H1 (cell line): ENCODE measurements at regions not wholly inside any gene's neighbourhood (a gene's known extent, or its start where the extent isn't known, plus 50 kb on each side); places are given as distances from the start of the nearest gene placed in this dataset.

Source experiments
- CTCF ChIA-PET: fragments of 300-600 bp; sonication (Branson Sonifier 250); formaldehyde crosslinking; loops from one replicate; lab custom pipeline; 2021; ENCODE audit not compliant: partially characterized antibody; lab: Charles Lee
- POLR2A ChIA-PET: fragments of 300-600 bp; sonication (Branson Sonifier 250); formaldehyde crosslinking; loops from one replicate; lab custom pipeline; 2021; ENCODE audit warnings: inconsistent platforms; ENCODE audit not compliant: partially characterized antibody; lab: Charles Lee
- DNase-seq, 2 experiments: peaks; one replicate each; pipeline versions ENCODE4 v3.0.0 to v3.0.0-alpha.2; 2010 to 2022; ENCODE audit warnings: low spot score in 2 of 2, low read depth in 1 of 2, mixed read lengths in 1 of 2
- FAIRE-seq: peaks from 2 replicates; lab custom pipeline; 2011; peaks lifted over from hg19 to GRCh38; lab: Jason Lieb, UNC
- H2AFZ ChIP-seq: 2 replicates; pipeline ENCODE4 v1.8.1; 2012; ENCODE audit warnings: low read length, inconsistent platforms
- H2AK5ac ChIP-seq: 2 replicates; pipeline ENCODE4 v1.6.1; 2013; ENCODE audit warnings: low read depth, low read length
- H2BK120ac ChIP-seq: replicated peaks from 2 replicates; pipeline ENCODE3; 2013; ENCODE audit warnings: low read depth, low read length, inconsistent platforms
- H2BK12ac ChIP-seq: 2 replicates; pipeline ENCODE4 v1.6.1; 2013; ENCODE audit warnings: low read depth, low read length
- H2BK15ac ChIP-seq: 2 replicates; pipeline ENCODE4 v1.6.1; 2013; ENCODE audit warnings: low read length
- H2BK20ac ChIP-seq: 2 replicates; pipeline ENCODE4 v1.6.1; 2013; ENCODE audit warnings: low read length
- H2BK5ac ChIP-seq: 2 replicates; pipeline ENCODE4 v1.6.1; 2013; ENCODE audit warnings: low read depth, low read length
- H3K14ac ChIP-seq: 2 replicates; pipeline ENCODE4 v1.6.1; 2013; ENCODE audit warnings: inconsistent platforms; ENCODE audit not compliant: insufficient read length
- H3K18ac ChIP-seq: 2 replicates; pipeline ENCODE4 v1.6.1; 2013; ENCODE audit warnings: low read length; ENCODE audit errors: extremely low read depth
- H3K23ac ChIP-seq: 2 replicates; pipeline ENCODE4 v1.6.1; 2013; ENCODE audit warnings: inconsistent platforms; ENCODE audit not compliant: insufficient read length
- H3K23me2 ChIP-seq: 2 replicates; pipeline ENCODE4 v1.6.1; 2013; ENCODE audit warnings: low read depth, low read length
- H3K27ac ChIP-seq: 2 replicates; pipeline ENCODE4 v1.6.1; 2011; ENCODE audit warnings: low read depth, low read length, inconsistent platforms
- H3K27me3 ChIP-seq, 4 experiments: replicated peaks in 1 of 4; 1 replicate in 1 of 4; 2 replicates in 3 of 4; pipeline versions ENCODE4 v1.6.1 to v1.8.1; 2011 to 2013; ENCODE audit warnings: low read length in 3 of 4, mild to moderate bottlenecking in 3 of 4, inconsistent platforms in 2 of 4, mixed read lengths in 2 of 4, moderate library complexity in 1 of 4; ENCODE audit not compliant: control insufficient read depth in 3 of 4, insufficient read depth in 3 of 4; ENCODE audit errors: extremely low read depth in 1 of 4
- H3K36me3 ChIP-seq, 4 experiments: 2 replicates each; pipeline versions ENCODE4 v1.6.1 to v1.8.1; 2011 to 2013; ENCODE audit warnings: mild to moderate bottlenecking in 4 of 4, low read length in 3 of 4, moderate library complexity in 2 of 4, control low read depth in 1 of 4, inconsistent platforms in 1 of 4; ENCODE audit not compliant: insufficient read depth in 4 of 4, control insufficient read depth in 2 of 4
- H3K4ac ChIP-seq: replicated peaks from 2 replicates; pipeline ENCODE3; 2013; ENCODE audit warnings: low read length, low read depth, mixed read lengths, inconsistent platforms; ENCODE audit not compliant: insufficient read length
- H3K4me1 ChIP-seq, 4 experiments: replicated peaks in 1 of 4; 1 replicate in 1 of 4; 2 replicates in 3 of 4; pipeline versions ENCODE4 v1.6.1 to v1.8.1; 2011 to 2013; ENCODE audit warnings: low read length in 3 of 4, inconsistent platforms in 2 of 4, mixed read lengths in 1 of 4; ENCODE audit not compliant: insufficient read depth in 4 of 4, control insufficient read depth in 3 of 4
- H3K4me2 ChIP-seq, 2 experiments: 2 replicates each; pipeline versions ENCODE4 v1.6.1 to v1.8.1; 2011 to 2013; ENCODE audit warnings: low read depth in 2 of 2, low read length in 2 of 2, control low read depth in 1 of 2, inconsistent platforms in 1 of 2, mild to moderate bottlenecking in 1 of 2; ENCODE audit not compliant: insufficient read depth in 1 of 2
- H3K4me3 ChIP-seq, 4 experiments: fragments of 200-600, 300-600 bp in 1 of 4; sonication (generic), shearing (Covaris generic), sonication (Bioruptor Twin) in 1 of 4; 2 replicates each; pipeline versions ENCODE4 v1.5.1 to v1.8.1; 2011 to 2016; ENCODE audit warnings: low read length in 4 of 4, low read depth in 3 of 4, control low read depth in 2 of 4, inconsistent platforms in 2 of 4, mild to moderate bottlenecking in 2 of 4, mixed read lengths in 1 of 4, moderate library complexity in 1 of 4; ENCODE audit not compliant: insufficient read depth in 2 of 4; ENCODE audit errors: extremely low read depth in 1 of 4
- H3K56ac ChIP-seq: replicated peaks from 2 replicates; pipeline ENCODE3; 2013; ENCODE audit warnings: low read depth, mild to moderate bottlenecking, mixed read lengths, low read length, inconsistent platforms; ENCODE audit not compliant: insufficient read length
- H3K79me1 ChIP-seq: 2 replicates; pipeline ENCODE4 v1.6.1; 2013; ENCODE audit warnings: low read depth, low read length, control low read depth
- H3K79me2 ChIP-seq, 2 experiments: 2 replicates each; pipeline versions ENCODE4 v1.6.1 to v1.8.1; 2012 to 2013; ENCODE audit warnings: low read length in 2 of 2, mild to moderate bottlenecking in 2 of 2, inconsistent platforms in 1 of 2; ENCODE audit not compliant: insufficient read depth in 2 of 2, control insufficient read depth in 1 of 2
- H3K9ac ChIP-seq, 4 experiments: replicated peaks in 1 of 4; 1 replicate in 1 of 4; 2 replicates in 3 of 4; pipeline versions ENCODE4 v1.6.1 to v1.8.1; 2011 to 2013; ENCODE audit warnings: low read depth in 3 of 4, low read length in 3 of 4, control low read depth in 2 of 4, mild to moderate bottlenecking in 2 of 4, moderate library complexity in 2 of 4, inconsistent platforms in 1 of 4; ENCODE audit errors: extremely low read depth in 1 of 4
- H3K9me3 ChIP-seq, 2 experiments: 2 replicates each; pipeline versions ENCODE4 v1.6.1 to v1.8.1; 2012 to 2013; ENCODE audit warnings: mild to moderate bottlenecking in 2 of 2, moderate library complexity in 2 of 2, control low read depth in 1 of 2, inconsistent platforms in 1 of 2, low read depth in 1 of 2, low read length in 1 of 2, mixed read lengths in 1 of 2; ENCODE audit not compliant: insufficient read depth in 2 of 2
- H4K20me1 ChIP-seq, 2 experiments: replicated peaks in 1 of 2; 2 replicates each; pipeline versions ENCODE3 to v1.8.1; 2011 to 2013; ENCODE audit warnings: inconsistent platforms in 2 of 2, low read length in 2 of 2, mild to moderate bottlenecking in 1 of 2; ENCODE audit not compliant: insufficient read depth in 2 of 2, control insufficient read depth in 1 of 2
- H4K5ac ChIP-seq: 2 replicates; pipeline ENCODE4 v1.6.1; 2013; ENCODE audit warnings: low read length, low read depth, mixed read lengths, inconsistent platforms; ENCODE audit not compliant: insufficient read length
- H4K8ac ChIP-seq: 2 replicates; pipeline ENCODE4 v1.8.0; 2013; ENCODE audit warnings: mild to moderate bottlenecking, moderate library complexity, low read length, inconsistent platforms; ENCODE audit not compliant: insufficient read depth; ENCODE audit errors: extremely low read depth
- H4K91ac ChIP-seq: replicated peaks from 2 replicates; pipeline ENCODE3; 2013; ENCODE audit warnings: low read length, mixed read lengths, inconsistent platforms; ENCODE audit not compliant: insufficient read length
- ATF2 ChIP-seq: IDR thresholded peaks from 2 replicates; pipeline ENCODE4 v1.6.1; 2012; ENCODE audit warnings: low read length, inconsistent platforms
- BRCA1 ChIP-seq: IDR thresholded peaks from 2 replicates; pipeline ENCODE4 v1.6.1; 2012; ENCODE audit warnings: low read depth, low read length, improper control_type of control experiment
- EZH2 ChIP-seq: fragments of 200-600 bp; sonication (generic); IDR thresholded peaks from 2 replicates; pipeline ENCODE4 v1.7.1; 2012; ENCODE audit warnings: low read depth, mild to moderate bottlenecking, moderate library complexity, low read length, inconsistent platforms; ENCODE audit not compliant: severe bottlenecking
- KDM1A ChIP-seq: fragments of 200-600, 300-600 bp; sonication (generic); IDR thresholded peaks from 2 replicates; pipeline ENCODE4 v1.7.1; 2016; ENCODE audit warnings: mild to moderate bottlenecking, low read length, borderline replicate concordance
- MAFK ChIP-seq: IDR thresholded peaks from 2 replicates; pipeline ENCODE4 v1.6.1; 2012; ENCODE audit warnings: low read depth, mild to moderate bottlenecking, improper control_type of control experiment, low read length
- NRF1 ChIP-seq: IDR thresholded peaks from 2 replicates; pipeline ENCODE4 v1.6.1; 2011; ENCODE audit warnings: mild to moderate bottlenecking, low read depth, low read length, improper control_type of control experiment
- POU5F1 ChIP-seq: IDR thresholded peaks from 2 replicates; pipeline ENCODE4 v1.6.1; 2011; ENCODE audit warnings: low read depth, mild to moderate bottlenecking, low read length, moderate library complexity
- RXRA ChIP-seq: IDR thresholded peaks from 2 replicates; pipeline ENCODE4 v1.6.1; 2011; ENCODE audit warnings: low read depth, mild to moderate bottlenecking, low read length, moderate library complexity; ENCODE audit not compliant: insufficient read depth
- SIN3A ChIP-seq, 2 experiments: IDR thresholded peaks in 1 of 2; conservative IDR thresholded peaks in 1 of 2; 2 replicates each; pipeline ENCODE4 v1.6.1; 2011 to 2012; ENCODE audit warnings: low read length in 2 of 2, improper control_type of control experiment in 1 of 2, low read depth in 1 of 2, mild to moderate bottlenecking in 1 of 2
- SIRT6 ChIP-seq: IDR thresholded peaks from one replicate; pipeline ENCODE4 v1.7.1; 2012; ENCODE audit warnings: low read length, inconsistent platforms
- SP1 ChIP-seq: IDR thresholded peaks from 2 replicates; pipeline ENCODE4 v1.6.1; 2011; ENCODE audit warnings: low read depth, low read length
- SRF ChIP-seq: IDR thresholded peaks from 2 replicates; pipeline ENCODE4 v1.6.1; 2011; ENCODE audit warnings: mild to moderate bottlenecking, low read depth, low read length, moderate library complexity
- ZNF274 ChIP-seq: IDR thresholded peaks from 2 replicates; pipeline ENCODE4 v1.7.0; 2012; ENCODE audit warnings: low read length, borderline replicate concordance; ENCODE audit errors: extremely low read depth
- WGBS, 2 experiments: shearing (Covaris generic) in 1 of 2; methylation state at CpG; one replicate each; pipeline versions ENCODE4 v1.1.6 to v1.1.7; 2013 to 2015; ENCODE audit warnings: low lambda C conversion rate in 2 of 2, mixed read lengths in 2 of 2, inconsistent platforms in 1 of 2, low coverage in 1 of 2, missing lambda C conversion rate in 1 of 2; ENCODE audit not compliant: insufficient replicate concordance in 2 of 2, insufficient coverage in 1 of 2, insufficient read length in 1 of 2; ENCODE audit errors: extremely low coverage in 1 of 2, missing lambda C conversion rate in 1 of 2; 5-methylcytosine and 5-hydroxymethylcytosine counted together

- FAIRE-seq (no peak), DNase-seq (no peak)
- H3K23me2 ChIP-seq: no peaks in the 10 kb centered on the region; the same call in 1 of the 2 replicates
- WGBS, 2 experiments: 87% methylated on average over 5 of the region's 5 CpGs; no CpG with 5 or more reads in 1 of the 2 experiments
- no peak overlapping the region for H4K91ac ChIP-seq
- no peaks in the 10 kb centered on the region for H3K79me1 ChIP-seq
- no peak overlapping the region for H3K18ac ChIP-seq
- no peak overlapping the region for H3K23ac ChIP-seq
- H2BK12ac ChIP-seq: no peak overlapping the region
- POLR2A ChIA-PET: no interaction called here
- no peak overlapping the region for H4K5ac ChIP-seq
- H3K4me2 ChIP-seq: no peak overlapping the region
- peaks cover 0 to 11% (median 2%) of the 10 kb centered on the region in 4 experiments; a peak in 4 of 7 replicates for H3K4me1 ChIP-seq
- no peaks in the 10 kb centered on the region for H3K9me3 ChIP-seq
- no peak overlapping the region for H3K4me3 ChIP-seq
- no peak overlapping the region for H2BK5ac ChIP-seq
- H3K56ac ChIP-seq: no peak overlapping the region
- H3K9ac ChIP-seq: no peak overlapping the region
- CTCF ChIA-PET: interaction anchor here (0.8 to 1.9 kb wide), 2 partner anchors 266 to 369 kb away, joined by 5 to 7 read pairs; partner anchors contain the start of gene EDN1
- H3K79me2 ChIP-seq: no peaks in the 10 kb centered on the region
- H2AK5ac ChIP-seq: no peak overlapping the region
- H2BK15ac ChIP-seq: no peak overlapping the region
- H3K36me3 ChIP-seq: no peaks in the 10 kb centered on the region
- H4K8ac ChIP-seq: no peak overlapping the region
- H3K27me3 ChIP-seq: no peaks in the 10 kb centered on the region; a peak in 1 of 7 replicates
- no peak overlapping the region for H3K4ac ChIP-seq
- no peak overlapping the region for H2BK120ac ChIP-seq
- H3K14ac ChIP-seq: no peak overlapping the region
- no peak overlapping the region for H3K27ac ChIP-seq
- H2BK20ac ChIP-seq: no peak overlapping the region
- H4K20me1 ChIP-seq: no peaks in the 10 kb centered on the region
- H2AFZ ChIP-seq: peak overlapping the region; percentile 73; the same call in 1 of the 2 replicates
- TF ChIP-seq NRF1: no peak
- TF ChIP-seq POU5F1: no peak
- no peak for TF ChIP-seq KDM1A
- TF ChIP-seq RXRA: no peak
- no peak for TF ChIP-seq SP1
- TF ChIP-seq ZNF274: no peak
- TF ChIP-seq MAFK: no peak
- TF ChIP-seq BRCA1: no peak
- TF ChIP-seq EZH2: no peak
- TF ChIP-seq SIN3A (conservative IDR thresholded peaks at IDR 0.05 in 1 of 2, IDR thresholded peaks at IDR 0.05 in 1 of 2; ENCODE audit: low read depth in 1 of 2, low read length in 2 of 2): no peak
- TF ChIP-seq SRF: no peak
- no peak for TF ChIP-seq ATF2
- no peak for TF ChIP-seq SIRT6
These were observed 91.1 kb upstream of the HIVEP1 start for GRCh38 chr6:11921017-11921438.
